Colon (tissue), 2 donors: ENCODE measurements at regions not wholly inside any gene's neighbourhood (a gene's known extent, or its start where the extent isn't known, plus 50 kb on each side); places are given as distances from the start of the nearest gene placed in this dataset.
"Not testable (repeated sequence)": the region's sequence is repeated elsewhere in the genome, so short reads cannot be mapped to it uniquely, and the experiment has no call there.

Source experiments
- FAIRE-seq: peaks from 2 replicates; lab custom pipeline; 2012; peaks lifted over from hg19 to GRCh38; lab: Jason Lieb, UNC
- donor health status: control.
- donor health status: control.

- FAIRE-seq, result no peak
These were observed 298.8 kb upstream of the LYPLAL1 start for GRCh38 chr1:218874801-218875400.

GRCh38 chr1:218878369-218878768 lies 295.3 kb upstream of the LYPLAL1 start:
- FAIRE-seq, result no peak

GRCh38 chr1:218880484-218881060 lies 293.1 kb upstream of the LYPLAL1 start:
- no peak for FAIRE-seq

GRCh38 chr1:218882454-218882853 lies 291.2 kb upstream of the LYPLAL1 start:
- FAIRE-seq, result no peak

- FAIRE-seq, result no peak
These were observed 287.4 kb upstream of the LYPLAL1 start for GRCh38 chr1:218886101-218886871.

- FAIRE-seq, result no peak
These were observed 286.3 kb upstream of the LYPLAL1 start for GRCh38 chr1:218887141-218887925.

GRCh38 chr1:218890451-218890850 lies 283.2 kb upstream of the LYPLAL1 start:
- FAIRE-seq, result no peak

GRCh38 chr1:218891577-218891976 lies 282.1 kb upstream of the LYPLAL1 start:
- no peak for FAIRE-seq

- FAIRE-seq, result no peak
These were observed 278.6 kb upstream of the LYPLAL1 start for GRCh38 chr1:218895064-218895587.

- FAIRE-seq, result no peak
These were observed 277.5 kb upstream of the LYPLAL1 start for GRCh38 chr1:218896202-218896601.

- no peak for FAIRE-seq
These were observed 274.8 kb upstream of the LYPLAL1 start for GRCh38 chr1:218898921-218899320.

- FAIRE-seq, result no peak
These were observed 273.1 kb upstream of the LYPLAL1 start for GRCh38 chr1:218900615-218901014.

- FAIRE-seq, result no peak
These were observed 269.3 kb upstream of the LYPLAL1 start for GRCh38 chr1:218904416-218904815.

GRCh38 chr1:218916720-218917119 lies 257.0 kb upstream of the LYPLAL1 start:
- no peak for FAIRE-seq

- no peak for FAIRE-seq
These were observed 256.0 kb upstream of the LYPLAL1 start for GRCh38 chr1:218917656-218918055.

- FAIRE-seq, result no peak
These were observed 247.9 kb upstream of the LYPLAL1 start for GRCh38 chr1:218925777-218926176.

- no peak for FAIRE-seq
These were observed 247.0 kb upstream of the LYPLAL1 start for GRCh38 chr1:218926631-218927030.

- no peak for FAIRE-seq
These were observed 243.7 kb upstream of the LYPLAL1 start for GRCh38 chr1:218930000-218930399.

- no peak for FAIRE-seq
These were observed 243.0 kb upstream of the LYPLAL1 start for GRCh38 chr1:218930472-218931241.

- no peak for FAIRE-seq
These were observed 242.4 kb upstream of the LYPLAL1 start for GRCh38 chr1:218931324-218931723.

- no peak for FAIRE-seq
These were observed 240.2 kb upstream of the LYPLAL1 start for GRCh38 chr1:218933513-218933912.

- FAIRE-seq, result not testable (repeated sequence)
These were observed 238.3 kb upstream of the LYPLAL1 start for GRCh38 chr1:218935408-218935807.
